Trophoblast cell (in vitro differentiated cells and primary cell): ENCODE measurements at regions not wholly inside any gene's neighbourhood (a gene's known extent, or its start where the extent isn't known, plus 50 kb on each side); places are given as distances from the start of the nearest gene placed in this dataset.

ENCODE experiments used
- DNase-seq, 2 donors: peaks; one replicate each; pipeline ENCODE4 v3.0.0-alpha.2; 2016
- H2AFZ ChIP-seq: 2 replicates; pipeline ENCODE4 v1.6.1; 2013; ENCODE audit warnings: low read length, moderate library complexity, mild to moderate bottlenecking; ENCODE audit not compliant: insufficient read depth, poor library complexity
- H2AK5ac ChIP-seq: 2 replicates; pipeline ENCODE4 v1.6.1; 2013; ENCODE audit warnings: mild to moderate bottlenecking, low read length
- H2BK120ac ChIP-seq: 2 replicates; pipeline ENCODE4 v1.6.1; 2013; ENCODE audit warnings: low read length, mild to moderate bottlenecking, moderate library complexity; ENCODE audit not compliant: insufficient read depth, poor library complexity
- H2BK12ac ChIP-seq: 2 replicates; pipeline ENCODE4 v1.6.1; 2013; ENCODE audit warnings: mild to moderate bottlenecking, low read length, moderate library complexity
- H2BK5ac ChIP-seq: 2 replicates; pipeline ENCODE4 v1.6.1; 2013; ENCODE audit warnings: low read length, low read depth, moderate library complexity, mild to moderate bottlenecking; ENCODE audit not compliant: poor library complexity
- H3K14ac ChIP-seq: 2 replicates; pipeline ENCODE4 v1.6.1; 2013; ENCODE audit warnings: mild to moderate bottlenecking, low read length
- H3K18ac ChIP-seq: 2 replicates; pipeline ENCODE4 v1.6.1; 2013; ENCODE audit warnings: mild to moderate bottlenecking, low read length
- H3K23ac ChIP-seq: 2 replicates; pipeline ENCODE4 v1.6.1; 2013; ENCODE audit warnings: low read length
- H3K27ac ChIP-seq: 2 replicates; pipeline ENCODE4 v1.5.1; 2013; ENCODE audit warnings: low read depth, mild to moderate bottlenecking, inconsistent platforms, low read length, moderate library complexity
- H3K27me3 ChIP-seq: 2 replicates; pipeline ENCODE4 v1.6.1; 2013; ENCODE audit warnings: inconsistent platforms, mild to moderate bottlenecking, low read length, moderate library complexity; ENCODE audit not compliant: insufficient read depth
- H3K36me3 ChIP-seq, 2 experiments: 1 replicate in 1 of 2; 2 replicates in 1 of 2; pipeline ENCODE4 v1.6.1; 2013; ENCODE audit warnings: low read length in 2 of 2, mild to moderate bottlenecking in 2 of 2, moderate library complexity in 1 of 2; ENCODE audit not compliant: insufficient read depth in 2 of 2, control insufficient read depth in 1 of 2
- H3K4ac ChIP-seq: 2 replicates; pipeline ENCODE4 v1.6.1; 2013; ENCODE audit warnings: low read depth, mild to moderate bottlenecking, low read length, moderate library complexity
- H3K4me1 ChIP-seq, 2 experiments: 1 replicate in 1 of 2; 2 replicates in 1 of 2; pipeline ENCODE4 v1.6.1; 2013; ENCODE audit warnings: low read length in 2 of 2, mild to moderate bottlenecking in 2 of 2, moderate library complexity in 1 of 2; ENCODE audit not compliant: insufficient read depth in 2 of 2, control insufficient read depth in 1 of 2
- H3K4me2 ChIP-seq: 2 replicates; pipeline ENCODE4 v1.6.1; 2013; ENCODE audit warnings: inconsistent platforms, mild to moderate bottlenecking, low read length, moderate library complexity
- H3K4me3 ChIP-seq: 2 replicates; pipeline ENCODE4 v1.5.1; 2013; ENCODE audit warnings: mild to moderate bottlenecking, low read depth, low read length, inconsistent platforms
- H3K79me1 ChIP-seq: one replicate; pipeline ENCODE4 v1.6.1; 2013; ENCODE audit warnings: low read length
- H3K79me2 ChIP-seq: 2 replicates; pipeline ENCODE4 v1.6.1; 2013; ENCODE audit warnings: low read length, mild to moderate bottlenecking; ENCODE audit not compliant: control insufficient read depth, insufficient read depth, poor library complexity
- H3K9ac ChIP-seq: 2 replicates; pipeline ENCODE4 v1.6.1; 2013; ENCODE audit warnings: mild to moderate bottlenecking, low read length
- H3K9me3 ChIP-seq: 2 replicates; pipeline ENCODE4 v1.6.1; 2013; ENCODE audit warnings: low read depth, mild to moderate bottlenecking, control low read depth, inconsistent platforms, low read length; ENCODE audit not compliant: insufficient read depth
- H4K12ac ChIP-seq: 2 replicates; pipeline ENCODE4 v1.6.1; 2013; ENCODE audit warnings: low read depth, mild to moderate bottlenecking, low read length, moderate library complexity
- H4K8ac ChIP-seq: 2 replicates; pipeline ENCODE4 v1.6.1; 2013; ENCODE audit warnings: low read depth, mild to moderate bottlenecking, low read length, moderate library complexity
- H4K91ac ChIP-seq: one replicate; pipeline ENCODE4 v1.6.1; 2013; ENCODE audit warnings: low read depth, mild to moderate bottlenecking, low read length, moderate library complexity
- WGBS: extraction: QIAGEN DNeasy Blood & Tissue Kit; methylation state at CpG from one replicate; pipeline ENCODE4 v1.1.7; 2013; ENCODE audit warnings: missing lambda C conversion rate; ENCODE audit not compliant: insufficient read length, insufficient coverage; ENCODE audit errors: extremely low coverage; 5-methylcytosine and 5-hydroxymethylcytosine counted together

DNA sequence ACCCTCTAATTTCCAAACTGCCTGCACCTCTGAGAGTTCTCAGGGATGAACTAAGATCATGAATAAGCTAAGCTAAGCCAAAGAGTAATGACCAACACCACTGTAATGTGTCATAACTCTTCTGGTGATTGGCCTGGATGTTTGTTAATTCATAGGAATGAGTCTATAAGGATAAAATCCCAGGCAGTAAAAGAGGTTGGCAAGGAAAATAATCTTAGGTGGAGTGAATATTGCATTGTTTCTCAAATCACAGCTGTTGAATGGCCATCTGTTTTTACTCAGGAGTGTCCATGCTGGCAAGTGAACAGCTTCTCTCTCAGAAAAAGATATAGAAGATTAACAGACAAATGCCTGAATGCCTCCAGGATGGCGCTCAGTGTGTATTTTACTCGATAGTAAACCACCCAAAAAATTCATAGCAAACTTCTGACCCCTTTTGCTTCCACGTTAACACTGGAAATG is 60.8 kb upstream of the GLS start:
- Histone ChIP-seq H3K4me1 (no peaks in the 10 kb centered on the region), H2AFZ (no peak overlapping the region), H2BK5ac (no peak overlapping the region), H4K12ac (no peak overlapping the region), H3K4ac (no peak overlapping the region), H3K9me3 (no peaks in the 10 kb centered on the region), H3K36me3 (no peaks in the 10 kb centered on the region), H3K79me1 (no peaks in the 10 kb centered on the region), H4K91ac (no peak overlapping the region), H3K9ac (no peak overlapping the region), H2BK120ac (no peak overlapping the region), H3K27ac (no peak overlapping the region), H3K23ac (no peak overlapping the region), H3K27me3 (no peaks in the 10 kb centered on the region), H3K4me3 (no peak overlapping the region), H4K8ac (no peak overlapping the region), H3K4me2 (no peak overlapping the region), H3K79me2 (no peaks in the 10 kb centered on the region), H3K18ac (no peak overlapping the region), H3K14ac (no peak overlapping the region), H2AK5ac (no peak overlapping the region), H2BK12ac (no peak overlapping the region)
- DNase-seq = no peak
- WGBS = no CpG with 5 or more reads among the region's 3 CpGs

DNA sequence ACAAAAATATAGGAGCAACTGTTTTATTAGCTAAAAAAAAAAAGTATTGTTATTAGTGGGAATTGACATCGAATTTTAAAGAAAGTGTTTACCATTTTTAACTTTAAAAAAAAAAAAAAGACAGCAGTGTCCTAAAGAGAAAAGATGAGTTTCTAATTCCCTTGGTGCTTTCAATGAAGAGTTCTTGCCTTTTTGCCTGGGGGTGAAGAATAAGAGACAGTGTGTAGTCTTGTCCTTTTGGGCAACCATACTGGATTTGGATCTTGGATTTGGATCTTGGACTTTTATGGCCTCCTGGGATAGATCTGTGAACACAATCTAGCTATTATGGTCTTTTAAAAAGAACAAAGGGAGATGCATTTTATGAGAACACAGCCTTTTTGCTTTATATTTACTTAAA is 60.2 kb upstream of the GLS start:
- Histone ChIP-seq H3K4me1 (no peaks in the 10 kb centered on the region), H3K9ac (no peak overlapping the region), H2AK5ac (no peak overlapping the region), H3K9me3 (no peaks in the 10 kb centered on the region), H2AFZ (no peak overlapping the region), H3K4me2 (no peak overlapping the region), H4K91ac (no peak overlapping the region), H2BK12ac (no peak overlapping the region), H4K8ac (no peak overlapping the region), H3K4me3 (no peak overlapping the region), H3K79me1 (no peaks in the 10 kb centered on the region), H3K27me3 (no peaks in the 10 kb centered on the region), H3K27ac (no peak overlapping the region), H3K4ac (no peak overlapping the region), H3K79me2 (no peaks in the 10 kb centered on the region), H3K36me3 (no peaks in the 10 kb centered on the region), H3K14ac (no peak overlapping the region), H2BK120ac (no peak overlapping the region), H2BK5ac (no peak overlapping the region), H4K12ac (no peak overlapping the region), H3K23ac (no peak overlapping the region), H3K18ac (no peak overlapping the region)
- no CpG with 5 or more reads among the region's 1 CpG for WGBS
- DNase-seq = no peak

DNA sequence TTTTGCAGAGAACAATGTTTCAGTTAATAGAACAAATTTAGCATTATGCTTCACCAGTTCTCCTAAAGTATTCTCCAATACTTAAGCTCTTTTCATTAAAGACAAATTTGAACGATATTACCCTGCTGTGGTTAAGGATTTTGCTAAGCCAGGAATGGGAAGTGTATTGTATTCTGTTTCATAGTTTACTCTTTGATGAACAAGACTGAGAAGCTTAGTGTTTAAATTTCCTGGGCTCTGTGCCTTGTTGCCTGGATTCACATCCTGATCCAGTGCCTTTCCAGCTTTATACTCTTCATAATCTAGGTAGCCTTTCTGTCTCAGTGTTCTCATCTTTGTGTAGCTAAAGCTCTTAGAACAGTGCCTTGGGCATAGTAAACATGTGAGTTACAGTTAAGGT is 58.6 kb upstream of the GLS start:
- no peak for DNase-seq
- H3K79me1 ChIP-seq = no peaks in the 10 kb centered on the region
- WGBS = no CpG with 5 or more reads among the region's 1 CpG
- H3K27me3 ChIP-seq = no peaks in the 10 kb centered on the region
- no peak overlapping the region for H4K12ac ChIP-seq
- no peak overlapping the region for H3K18ac ChIP-seq
- no peaks in the 10 kb centered on the region for H3K79me2 ChIP-seq
- H3K4me3 ChIP-seq = no peak overlapping the region
- no peak overlapping the region for H4K91ac ChIP-seq
- H3K9ac ChIP-seq = no peak overlapping the region
- H2BK120ac ChIP-seq = no peak overlapping the region
- no peak overlapping the region for H3K23ac ChIP-seq
- H2AK5ac ChIP-seq = no peak overlapping the region
- no peak overlapping the region for H4K8ac ChIP-seq
- no peak overlapping the region for H2BK12ac ChIP-seq
- H3K14ac ChIP-seq = no peak overlapping the region
- H3K27ac ChIP-seq = no peak overlapping the region
- H3K36me3 ChIP-seq = no peaks in the 10 kb centered on the region
- H2BK5ac ChIP-seq = no peak overlapping the region
- no peak overlapping the region for H3K4ac ChIP-seq
- H2AFZ ChIP-seq = no peak overlapping the region
- H3K4me2 ChIP-seq = no peak overlapping the region
- no peaks in the 10 kb centered on the region for H3K4me1 ChIP-seq
- no peaks in the 10 kb centered on the region for H3K9me3 ChIP-seq

DNA sequence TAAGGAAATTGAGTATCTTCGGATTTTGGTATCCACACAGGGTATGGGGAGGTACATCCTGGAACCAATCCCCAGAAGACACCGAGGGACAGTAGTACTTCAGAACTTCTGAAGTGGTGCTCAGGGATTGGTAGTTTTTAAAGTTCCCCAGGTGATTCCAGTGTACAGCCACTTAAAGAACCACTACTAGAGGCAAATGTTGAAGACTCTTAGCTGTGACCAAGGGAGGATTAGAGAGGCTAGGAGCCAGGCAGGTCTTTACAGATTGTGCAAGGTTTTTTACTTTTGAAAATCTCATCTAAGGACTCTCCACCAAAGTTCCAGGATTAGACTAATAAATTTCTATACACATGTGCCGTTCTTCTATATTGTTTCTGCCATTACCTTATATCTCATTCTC is 52.9 kb upstream of the GLS start:
- no peak overlapping the region for H3K27ac ChIP-seq
- no peak overlapping the region for H2BK120ac ChIP-seq
- H3K23ac ChIP-seq = no peak overlapping the region
- no peaks in the 10 kb centered on the region for H3K36me3 ChIP-seq
- no peak overlapping the region for H3K4ac ChIP-seq
- no peak overlapping the region for H4K12ac ChIP-seq
- no peak overlapping the region for H3K18ac ChIP-seq
- no peak for DNase-seq
- no peak overlapping the region for H3K4me2 ChIP-seq
- H2AFZ ChIP-seq = no peak overlapping the region
- no peaks in the 10 kb centered on the region for H3K27me3 ChIP-seq
- no peak overlapping the region for H3K14ac ChIP-seq
- no peaks in the 10 kb centered on the region for H3K79me1 ChIP-seq
- no peak overlapping the region for H2BK5ac ChIP-seq
- no peak overlapping the region for H3K4me3 ChIP-seq
- no peaks in the 10 kb centered on the region for H3K4me1 ChIP-seq
- no peaks in the 10 kb centered on the region for H3K79me2 ChIP-seq
- H2AK5ac ChIP-seq = no peak overlapping the region
- no CpG with 5 or more reads among the region's 3 CpGs for WGBS
- H3K9me3 ChIP-seq = no peaks in the 10 kb centered on the region
- no peak overlapping the region for H4K91ac ChIP-seq
- no peak overlapping the region for H3K9ac ChIP-seq
- H2BK12ac ChIP-seq = no peak overlapping the region
- H4K8ac ChIP-seq = no peak overlapping the region
